Prostate gland (tissue), 2 donors: ENCODE measurements at regions not wholly inside any gene's neighbourhood (a gene's known extent, or its start where the extent isn't known, plus 50 kb on each side); places are given as distances from the start of the nearest gene placed in this dataset.

Experiments
- DNase-seq: peaks from one replicate; pipeline ENCODE4 v3.0.0-alpha.2; 2019; ENCODE audit warnings: low spot score
- H3K27ac ChIP-seq, 2 donors: fragments of 200-600 bp; sonication (generic); 2 replicates each; pipeline ENCODE4 v1.5.1; 2017 to 2019
- H3K27me3 ChIP-seq: fragments of 200-600 bp; sonication (generic); replicated peaks from 2 replicates; pipeline ENCODE4 v1.5.1; 2019; ENCODE audit not compliant: insufficient read depth
- H3K36me3 ChIP-seq, 2 donors: fragments of 200-600 bp; sonication (generic); 1 replicate in 1 of 2; 2 replicates in 1 of 2; pipeline versions ENCODE4 v1.5.1 to v1.8.1; 2017 to 2019
- H3K4me1 ChIP-seq: fragments of 200-600 bp; sonication (generic); replicated peaks from 2 replicates; pipeline ENCODE4 v1.5.1; 2019
- H3K4me3 ChIP-seq, 2 donors: fragments of 200-600 bp; sonication (generic); 2 replicates each; pipeline ENCODE4 v1.5.1; 2017 to 2019
- H3K9me3 ChIP-seq: fragments of 200-600 bp; sonication (generic); 2 replicates; pipeline ENCODE4 v1.5.1; 2017
- CTCF ChIP-seq, 4 experiments: fragments of 200-600 bp in 2 of 4; fragments of 450-650 bp in 2 of 4; sonication (generic) in 2 of 4; IDR thresholded peaks; 1 replicate in 3 of 4; 2 replicates in 1 of 4; pipeline ENCODE4 v1.5.1; 2016 to 2019; ENCODE audit warnings: antibody characterized with exemption in 4 of 4, mild to moderate bottlenecking in 2 of 4, moderate library complexity in 2 of 4
- POLR2A ChIP-seq: fragments of 450-650 bp; IDR thresholded peaks from one replicate; pipeline ENCODE4 v1.6.1; 2016; ENCODE audit warnings: antibody characterized with exemption, mild to moderate bottlenecking
- POLR2AphosphoS5 ChIP-seq: sonication (generic); formaldehyde crosslinking; IDR thresholded peaks from one replicate; pipeline ENCODE4 v1.6.1; 2017; ENCODE audit warnings: antibody characterized with exemption
- WGBS: methylation state at CpG from one replicate; pipeline ENCODE4 v1.1.5; 2018; 5-methylcytosine and 5-hydroxymethylcytosine counted together
- intact Hi-C: fragments of 100-400 bp; cut with DNase I; formaldehyde crosslinking; loops from one replicate; pipeline ENCODE4 v1.14.2; 2022

- DNase-seq = no peak
- no peaks in the 10 kb centered on the region for H3K4me1 ChIP-seq
- no peaks in the 10 kb centered on the region for H3K9me3 ChIP-seq
- no peaks in the 10 kb centered on the region for H3K27me3 ChIP-seq
- H3K27ac ChIP-seq = no peak overlapping the region
- H3K4me3 ChIP-seq = no peak overlapping the region
- WGBS = 43% methylated on average over 7 of the region's 7 CpGs
- intact Hi-C loops = no loop called here
- no peaks in the 10 kb centered on the region for H3K36me3 ChIP-seq
- TF ChIP-seq POLR2A = no peak
- TF ChIP-seq POLR2AphosphoS5 = no peak
- TF ChIP-seq CTCF (IDR thresholded peaks at IDR 0.05) = no peak
These were observed 132.7 kb upstream of the LRFN2 start for GRCh38 chr6:40719671-40720374.

- no peaks in the 10 kb centered on the region for H3K27me3 ChIP-seq
- no peak overlapping the region for H3K27ac ChIP-seq
- 88% methylated on average over 1 of the region's 1 CpG for WGBS
- H3K36me3 ChIP-seq = no peaks in the 10 kb centered on the region
- intact Hi-C loops = no loop called here
- DNase-seq = no peak
- no peaks in the 10 kb centered on the region for H3K4me1 ChIP-seq
- TF ChIP-seq POLR2A (no peak), CTCF (IDR thresholded peaks at IDR 0.05) (no peak), POLR2AphosphoS5 (no peak)
- H3K9me3 ChIP-seq = no peaks in the 10 kb centered on the region
- no peak overlapping the region for H3K4me3 ChIP-seq
These were observed 131.2 kb upstream of the LRFN2 start for GRCh38 chr6:40718401-40718800.

GRCh38 chr6:40717411-40718057 is 130.4 kb upstream of the LRFN2 start:
- no peaks in the 10 kb centered on the region for H3K27me3 ChIP-seq
- no peak overlapping the region for H3K27ac ChIP-seq
- H3K4me1 ChIP-seq = no peaks in the 10 kb centered on the region
- no peaks in the 10 kb centered on the region for H3K9me3 ChIP-seq
- no peak overlapping the region for H3K4me3 ChIP-seq
- no peaks in the 10 kb centered on the region for H3K36me3 ChIP-seq
- WGBS = 88% methylated on average over 3 of the region's 3 CpGs
- intact Hi-C loops = no loop called here
- DNase-seq = no peak
- TF ChIP-seq POLR2AphosphoS5 = no peak

GRCh38 chr6:40715570-40716403 is 128.6 kb upstream of the LRFN2 start:
- Histone ChIP-seq H3K9me3 (no peaks in the 10 kb centered on the region), H3K4me3 (no peak overlapping the region), H3K4me1 (no peaks in the 10 kb centered on the region), H3K36me3 (no peaks in the 10 kb centered on the region), H3K27ac (peak overlapping the region in 1 of 2 donors; percentile 37), H3K27me3 (no peaks in the 10 kb centered on the region)
- 51% methylated on average over 12 of the region's 12 CpGs for WGBS
- no peak for DNase-seq
- intact Hi-C loops = no loop called here
- TF ChIP-seq CTCF (IDR thresholded peaks at IDR 0.05) (no peak), POLR2AphosphoS5 (no peak), POLR2A (no peak)
